Choroid plexus epithelial cell (primary cell): ENCODE measurements at regions not wholly inside any gene's neighbourhood (a gene's known extent, or its start where the extent isn't known, plus 50 kb on each side); places are given as distances from the start of the nearest gene placed in this dataset.

Experiments used
- DNase-seq: peaks from one replicate; pipeline ENCODE4 v3.0.0-alpha.2; 2010; ENCODE audit warnings: low read depth
- H3K4me3 ChIP-seq: 2 replicates; pipeline ENCODE4 v1.5.1; 2011; ENCODE audit warnings: low read depth, mild to moderate bottlenecking, control low read depth, low read length, moderate library complexity
- CTCF ChIP-seq: conservative IDR thresholded peaks from 2 replicates; pipeline ENCODE4 v1.5.1; 2011; ENCODE audit warnings: low read depth, mild to moderate bottlenecking, control low read depth, inconsistent platforms, low read length, moderate library complexity

- H3K4me3 ChIP-seq = no peak overlapping the region
- TF ChIP-seq CTCF = no peak
These were observed 109.5 kb upstream of the CD93 start for GRCh38 chr20:23195636-23196035.

GRCh38 chr20:23193801-23194384 lies 107.8 kb upstream of the CD93 start:
- no peak overlapping the region for H3K4me3 ChIP-seq
- DNase-seq = no peak
- no peak for TF ChIP-seq CTCF

More at GRCh38 chr20:23195636-23196035, 109.5 kb upstream of the CD93 start:
- DNase-seq = no peak

GRCh38 chr20:23192469-23192868 lies 106.3 kb upstream of the CD93 start:
- DNase-seq = no peak

GRCh38 chr20:23190557-23190956 lies 104.4 kb upstream of the CD93 start:
- no peak overlapping the region for H3K4me3 ChIP-seq
- TF ChIP-seq CTCF = no peak
- DNase-seq = no peak

More at GRCh38 chr20:23192469-23192868, 106.3 kb upstream of the CD93 start:
- no peak overlapping the region for H3K4me3 ChIP-seq
- no peak for TF ChIP-seq CTCF

GRCh38 chr20:23189854-23190253 lies 103.7 kb upstream of the CD93 start:
- no peak overlapping the region for H3K4me3 ChIP-seq
- DNase-seq = no peak
- TF ChIP-seq CTCF = no peak

GRCh38 chr20:23189341-23189740 lies 103.2 kb upstream of the CD93 start:
- H3K4me3 ChIP-seq = no peak overlapping the region
- TF ChIP-seq CTCF = no peak

More at GRCh38 chr20:23189341-23189740, 103.2 kb upstream of the CD93 start:
- DNase-seq = no peak
